GM12878 (cell line): ENCODE measurements at regions not wholly inside any gene's neighbourhood (a gene's known extent, or its start where the extent isn't known, plus 50 kb on each side); places are given as distances from the start of the nearest gene placed in this dataset.

Experiments used
- EGR1 ChIP-seq, 2 experiments: IDR thresholded peaks; 1 replicate in 1 of 2; 2 replicates in 1 of 2; pipeline ENCODE4 v1.6.1; 2011 to 2012; ENCODE audit warnings: low read depth in 2 of 2, low read length in 2 of 2, borderline replicate concordance in 1 of 2, mild to moderate bottlenecking in 1 of 2, moderate library complexity in 1 of 2
- EZH2 ChIP-seq: IDR thresholded peaks from 2 replicates; pipeline ENCODE4 v1.6.1; 2012; ENCODE audit warnings: low read depth, mild to moderate bottlenecking, control low read depth, inconsistent platforms, low read length, borderline replicate concordance; ENCODE audit not compliant: control insufficient read depth
- NFYA ChIP-seq: IDR thresholded peaks from 2 replicates; pipeline ENCODE4 v1.6.1; 2011; ENCODE audit warnings: low read depth, mild to moderate bottlenecking, low read length, improper control_type of control experiment, borderline replicate concordance
- POLR2AphosphoS5 ChIP-seq: IDR thresholded peaks from 2 replicates; pipeline ENCODE4 v1.6.1; 2011; ENCODE audit warnings: mild to moderate bottlenecking, low read length, inconsistent platforms
- RCOR1 ChIP-seq: conservative IDR thresholded peaks from 2 replicates; pipeline ENCODE4 v1.6.1; 2012; ENCODE audit warnings: low read depth, low read length, improper control_type of control experiment
- SREBF2 ChIP-seq: IDR thresholded peaks from 2 replicates; pipeline ENCODE4 v1.6.1; 2012; ENCODE audit warnings: mild to moderate bottlenecking, low read length
- ZBTB11 ChIP-seq: fragments of 450-650 bp; formaldehyde crosslinking; IDR thresholded peaks from 2 replicates; pipeline ENCODE4 v1.5.0; 2022; ENCODE audit warnings: mild to moderate bottlenecking, missing genetic modification characterization
- ZBTB40 ChIP-seq: fragments of 450-650 bp; IDR thresholded peaks from 2 replicates; pipeline ENCODE4 v1.6.1; 2016; ENCODE audit warnings: mild to moderate bottlenecking, moderate library complexity, borderline replicate concordance
- TF ChIP-seq, protein P1 (sequence below), 3 experiments: IDR thresholded peaks in 2 of 3; conservative IDR thresholded peaks in 1 of 3; 2 replicates each; pipeline ENCODE4 v1.5.1; 2011; ENCODE audit warnings: low read depth in 3 of 3, low read length in 3 of 3, mild to moderate bottlenecking in 3 of 3, control low read depth in 2 of 3, moderate library complexity in 2 of 3, inconsistent platforms in 1 of 3, mixed read lengths in 1 of 3; ENCODE audit not compliant: control insufficient read depth in 2 of 3, insufficient read depth in 1 of 3; ENCODE audit errors: extremely low read depth in 1 of 3

DNA sequence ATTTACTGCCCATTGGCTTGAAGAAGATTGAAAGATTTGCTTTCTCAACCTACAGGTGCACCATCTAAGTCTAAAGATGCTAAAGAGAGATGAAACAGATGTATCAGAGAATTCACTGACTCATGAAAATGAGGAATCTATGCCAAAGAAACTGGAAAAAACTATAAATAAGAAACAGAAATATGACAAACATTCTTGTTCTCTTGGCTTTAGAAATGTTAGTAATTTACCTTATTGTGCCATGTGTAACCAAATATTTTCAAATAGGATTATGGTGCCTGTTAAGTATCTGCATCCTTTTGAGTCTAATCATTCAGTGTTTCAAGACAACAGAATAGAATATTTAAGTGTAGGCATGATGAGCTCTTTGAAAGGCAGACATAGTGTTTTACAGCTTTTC, 271.5 kb downstream of the MEX3B start:
- TF ChIP-seq EZH2 (no peak), SREBF2 (no peak), ZBTB40 (no peak), POLR2AphosphoS5 (no peak), ZBTB11 (CRISPR knock-in tag) (no peak), RCOR1 (no peak), NFYA (no peak), EGR1 (IDR thresholded peaks at IDR 0.05; ENCODE audit: borderline replicate concordance in 1 of 2, low read depth in 2 of 2, low read length in 2 of 2) (no peak)
- TF ChIP-seq, protein P1, sequence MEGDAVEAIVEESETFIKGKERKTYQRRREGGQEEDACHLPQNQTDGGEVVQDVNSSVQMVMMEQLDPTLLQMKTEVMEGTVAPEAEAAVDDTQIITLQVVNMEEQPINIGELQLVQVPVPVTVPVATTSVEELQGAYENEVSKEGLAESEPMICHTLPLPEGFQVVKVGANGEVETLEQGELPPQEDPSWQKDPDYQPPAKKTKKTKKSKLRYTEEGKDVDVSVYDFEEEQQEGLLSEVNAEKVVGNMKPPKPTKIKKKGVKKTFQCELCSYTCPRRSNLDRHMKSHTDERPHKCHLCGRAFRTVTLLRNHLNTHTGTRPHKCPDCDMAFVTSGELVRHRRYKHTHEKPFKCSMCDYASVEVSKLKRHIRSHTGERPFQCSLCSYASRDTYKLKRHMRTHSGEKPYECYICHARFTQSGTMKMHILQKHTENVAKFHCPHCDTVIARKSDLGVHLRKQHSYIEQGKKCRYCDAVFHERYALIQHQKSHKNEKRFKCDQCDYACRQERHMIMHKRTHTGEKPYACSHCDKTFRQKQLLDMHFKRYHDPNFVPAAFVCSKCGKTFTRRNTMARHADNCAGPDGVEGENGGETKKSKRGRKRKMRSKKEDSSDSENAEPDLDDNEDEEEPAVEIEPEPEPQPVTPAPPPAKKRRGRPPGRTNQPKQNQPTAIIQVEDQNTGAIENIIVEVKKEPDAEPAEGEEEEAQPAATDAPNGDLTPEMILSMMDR (IDR thresholded peaks at IDR 0.05 in 2 of 3, conservative IDR thresholded peaks at IDR 0.05 in 1 of 3; ENCODE audit: control insufficient read depth in 2 of 3, extremely low read depth in 1 of 3, insufficient read depth in 1 of 3, low read depth in 3 of 3, low read length in 3 of 3) = no peak
